ENCODE measurements at regions not wholly inside any gene's neighbourhood (a gene's known extent, or its start where the extent isn't known, plus 50 kb on each side); places are given as distances from the start of the nearest gene placed in this dataset.
"Not testable (repeated sequence)": the region's sequence is repeated elsewhere in the genome, so short reads cannot be mapped to it uniquely, and the experiment has no call there.

GRCh38 chr5:74973694-74974093, 78.7 kb downstream of the GCNT4 start:
- Histone ChIP-seq H3K36me3 (ENCODE audit: control insufficient read depth, low read length) (no peaks in the 10 kb centered on the region), H3K27me3 (ENCODE audit: control insufficient read depth, low read length) (no peaks in the 10 kb centered on the region), H3K4me1 (ENCODE audit: control insufficient read depth, low read length) (no peaks in the 10 kb centered on the region), H3K4me2 (ENCODE audit: low read length) (no peak overlapping the region), H3K9me2 (replicated peaks; ENCODE audit: control insufficient read depth, low read length) (no peaks in the 10 kb centered on the region), H3K27ac (ENCODE audit: low read depth, low read length) (no peak overlapping the region), H3F3A (ENCODE audit: control insufficient read depth, insufficient read depth) (no peaks in the 10 kb centered on the region), H3K79me2 (ENCODE audit: control insufficient read depth, low read length) (no peaks in the 10 kb centered on the region), H3K9me3 (ENCODE audit: control insufficient read depth, insufficient read depth, low read length) (no peaks in the 10 kb centered on the region), H4K20me1 (ENCODE audit: control insufficient read depth, insufficient read depth, low read depth, low read length) (no peaks in the 10 kb centered on the region), H3K4me3 (ENCODE audit: low read length) (no peak overlapping the region)
- TF ChIP-seq CTCF (IDR thresholded peaks at IDR 0.05; ENCODE audit: low read depth, low read length, poor library complexity, severe bottlenecking) (no peak), EZH2phosphoT487 (IDR thresholded peaks at IDR 0.05; ENCODE audit: borderline replicate concordance, low read length) (no peak)

- no peaks in the 10 kb centered on the region for H3F3A ChIP-seq (ENCODE audit: control insufficient read depth, insufficient read depth)
- no peaks in the 10 kb centered on the region for H4K20me1 ChIP-seq (ENCODE audit: control insufficient read depth, insufficient read depth, low read depth, low read length)
- H3K9me2 ChIP-seq (replicated peaks; ENCODE audit: control insufficient read depth, low read length), result no peaks in the 10 kb centered on the region
- H3K4me3 ChIP-seq (ENCODE audit: low read length), result no peak overlapping the region
- no peaks in the 10 kb centered on the region for H3K4me1 ChIP-seq (ENCODE audit: control insufficient read depth, low read length)
- no peaks in the 10 kb centered on the region for H3K36me3 ChIP-seq (ENCODE audit: control insufficient read depth, low read length)
- no peaks in the 10 kb centered on the region for H3K27me3 ChIP-seq (ENCODE audit: control insufficient read depth, low read length)
- no peaks in the 10 kb centered on the region for H3K79me2 ChIP-seq (ENCODE audit: control insufficient read depth, low read length)
- no peaks in the 10 kb centered on the region for H3K9me3 ChIP-seq (ENCODE audit: control insufficient read depth, insufficient read depth, low read length)
- TF ChIP-seq EZH2phosphoT487 (IDR thresholded peaks at IDR 0.05; ENCODE audit: borderline replicate concordance, low read length) (no peak), CTCF (IDR thresholded peaks at IDR 0.05; ENCODE audit: low read depth, low read length, poor library complexity, severe bottlenecking) (no peak)
- H3K4me2 ChIP-seq (ENCODE audit: low read length), result no peak overlapping the region
- H3K27ac ChIP-seq (ENCODE audit: low read depth, low read length), result no peak overlapping the region
Measured at GRCh38 chr5:74971947-74972460, 80.4 kb downstream of the GCNT4 start.

- not testable (repeated sequence) for H3K9me2 ChIP-seq (replicated peaks; ENCODE audit: control insufficient read depth, low read length); H3K36me3 ChIP-seq (ENCODE audit: control insufficient read depth, low read length); H3K79me2 ChIP-seq (ENCODE audit: control insufficient read depth, low read length); H3F3A ChIP-seq (ENCODE audit: control insufficient read depth, insufficient read depth); H3K4me3 ChIP-seq (ENCODE audit: low read length); H3K27me3 ChIP-seq (ENCODE audit: control insufficient read depth, low read length); H3K9me3 ChIP-seq (ENCODE audit: control insufficient read depth, insufficient read depth, low read length); H3K4me1 ChIP-seq (ENCODE audit: control insufficient read depth, low read length); H3K4me2 ChIP-seq (ENCODE audit: low read length); H3K27ac ChIP-seq (ENCODE audit: low read depth, low read length); H4K20me1 ChIP-seq (ENCODE audit: control insufficient read depth, insufficient read depth, low read depth, low read length)
Measured at GRCh38 chr5:74970891-74971290, 81.5 kb downstream of the GCNT4 start.

GRCh38 chr5:74969726-74970125, 82.6 kb downstream of the GCNT4 start:
- Histone ChIP-seq H3K36me3 (ENCODE audit: control insufficient read depth, low read length) (no peaks in the 10 kb centered on the region), H4K20me1 (ENCODE audit: control insufficient read depth, insufficient read depth, low read depth, low read length) (no peaks in the 10 kb centered on the region), H3F3A (ENCODE audit: control insufficient read depth, insufficient read depth) (no peaks in the 10 kb centered on the region), H3K27me3 (ENCODE audit: control insufficient read depth, low read length) (no peaks in the 10 kb centered on the region), H3K9me2 (replicated peaks; ENCODE audit: control insufficient read depth, low read length) (no peaks in the 10 kb centered on the region), H3K4me3 (ENCODE audit: low read length) (no peak overlapping the region), H3K9me3 (ENCODE audit: control insufficient read depth, insufficient read depth, low read length) (no peaks in the 10 kb centered on the region), H3K27ac (ENCODE audit: low read depth, low read length) (no peak overlapping the region), H3K4me1 (ENCODE audit: control insufficient read depth, low read length) (no peaks in the 10 kb centered on the region), H3K79me2 (ENCODE audit: control insufficient read depth, low read length) (no peaks in the 10 kb centered on the region), H3K4me2 (ENCODE audit: low read length) (no peak overlapping the region)
- TF ChIP-seq EZH2phosphoT487 (IDR thresholded peaks at IDR 0.05; ENCODE audit: borderline replicate concordance, low read length), result no peak
- no peak for TF ChIP-seq CTCF (IDR thresholded peaks at IDR 0.05; ENCODE audit: low read depth, low read length, poor library complexity, severe bottlenecking)
